Vagina (tissue), 2 donors: ENCODE measurements at regions not wholly inside any gene's neighbourhood (a gene's known extent, or its start where the extent isn't known, plus 50 kb on each side); places are given as distances from the start of the nearest gene placed in this dataset.

Experiments used
- DNase-seq, 2 donors: peaks; one replicate each; pipeline ENCODE4 v3.0.0-alpha.2; 2017; ENCODE audit errors: extremely low spot score in 2 of 2
- H3K27ac ChIP-seq: fragments of 200-600 bp; sonication (generic); one replicate; pipeline ENCODE4 v1.5.1; 2019
- H3K27me3 ChIP-seq: fragments of 200-600 bp; sonication (generic); one replicate; pipeline ENCODE4 v1.5.1; 2019
- H3K36me3 ChIP-seq, 2 donors: fragments of 200-600 bp; sonication (generic); one replicate each; pipeline ENCODE4 v1.5.1; 2017 to 2019
- H3K4me1 ChIP-seq: fragments of 200-600 bp; sonication (generic); one replicate; pipeline ENCODE4 v1.5.1; 2019
- H3K4me3 ChIP-seq, 2 donors: fragments of 200-600 bp; sonication (generic); 1 replicate in 1 of 2; 2 replicates in 1 of 2; pipeline ENCODE4 v1.5.1; 2016 to 2019
- H3K9me3 ChIP-seq: fragments of 200-600 bp; sonication (generic); one replicate; pipeline ENCODE4 v1.5.1; 2019
- CTCF ChIP-seq, 3 experiments: fragments of 450-650 bp in 2 of 3; fragments of 200-600 bp in 1 of 3; sonication (generic) in 1 of 3; IDR thresholded peaks; one replicate each; pipeline ENCODE4 v1.5.1; 2017 to 2019; ENCODE audit warnings: antibody characterized with exemption in 3 of 3, mild to moderate bottlenecking in 2 of 3, moderate library complexity in 2 of 3
- POLR2A ChIP-seq, 2 donors: fragments of 450-650 bp; IDR thresholded peaks; one replicate each; pipeline ENCODE4 v1.6.1; 2017; ENCODE audit warnings: antibody characterized with exemption in 2 of 2, mild to moderate bottlenecking in 2 of 2, moderate library complexity in 2 of 2
- POLR2AphosphoS5 ChIP-seq, 2 donors: sonication (generic); formaldehyde crosslinking; IDR thresholded peaks; one replicate each; pipeline ENCODE4 v1.9.0; 2017; ENCODE audit warnings: antibody characterized with exemption in 2 of 2, mild to moderate bottlenecking in 2 of 2, low read depth in 1 of 2; ENCODE audit not compliant: insufficient read depth in 1 of 2
- intact Hi-C: fragments of 100-400 bp; cut with DNase I; formaldehyde crosslinking; loops from one replicate; pipeline ENCODE4 v1.15.1; 2023

- Histone ChIP-seq H3K9me3 (no peaks in the 10 kb centered on the region), H3K27me3 (no peaks in the 10 kb centered on the region), H3K36me3 (no peaks in the 10 kb centered on the region), H3K4me3 (no peak overlapping the region), H3K27ac (no peak overlapping the region), H3K4me1 (no peaks in the 10 kb centered on the region)
- DNase-seq = no peak
- TF ChIP-seq POLR2AphosphoS5 (IDR thresholded peaks at IDR 0.05; ENCODE audit: insufficient read depth in 1 of 2, low read depth in 1 of 2) (no peak), POLR2A (IDR thresholded peaks at IDR 0.05) (no peak), CTCF (IDR thresholded peaks at IDR 0.05) (no peak)
- intact Hi-C loops = no loop called here
These were observed 99.7 kb upstream of the HIVEP1 start for GRCh38 chr6:11912420-11912819.

GRCh38 chr6:11911538-11911937 lies 100.6 kb upstream of the HIVEP1 start:
- no peaks in the 10 kb centered on the region for H3K27me3 ChIP-seq
- no peak for TF ChIP-seq CTCF (IDR thresholded peaks at IDR 0.05)
- no peak for TF ChIP-seq POLR2A (IDR thresholded peaks at IDR 0.05)
- TF ChIP-seq POLR2AphosphoS5 (IDR thresholded peaks at IDR 0.05; ENCODE audit: insufficient read depth in 1 of 2, low read depth in 1 of 2) = no peak
- DNase-seq = no peak
- H3K4me1 ChIP-seq = no peaks in the 10 kb centered on the region
- H3K9me3 ChIP-seq = no peaks in the 10 kb centered on the region
- H3K36me3 ChIP-seq = no peaks in the 10 kb centered on the region
- H3K27ac ChIP-seq = no peak overlapping the region
- intact Hi-C loops = no loop called here
- H3K4me3 ChIP-seq = no peak overlapping the region

GRCh38 chr6:11909696-11910132 lies 102.4 kb upstream of the HIVEP1 start:
- Histone ChIP-seq H3K36me3 (no peaks in the 10 kb centered on the region), H3K27me3 (no peaks in the 10 kb centered on the region), H3K4me1 (no peaks in the 10 kb centered on the region), H3K9me3 (no peaks in the 10 kb centered on the region), H3K27ac (no peak overlapping the region), H3K4me3 (no peak overlapping the region)
- intact Hi-C loops = no loop called here
- TF ChIP-seq POLR2A (IDR thresholded peaks at IDR 0.05) (no peak), CTCF (IDR thresholded peaks at IDR 0.05) (no peak), POLR2AphosphoS5 (IDR thresholded peaks at IDR 0.05; ENCODE audit: insufficient read depth in 1 of 2, low read depth in 1 of 2) (no peak)
- no peak for DNase-seq

GRCh38 chr6:11908436-11909105 lies 103.5 kb upstream of the HIVEP1 start:
- H3K4me3 ChIP-seq = no peak overlapping the region
- no peaks in the 10 kb centered on the region for H3K4me1 ChIP-seq
- no peak for DNase-seq
- H3K27me3 ChIP-seq = no peaks in the 10 kb centered on the region
- TF ChIP-seq POLR2A (IDR thresholded peaks at IDR 0.05) (no peak), POLR2AphosphoS5 (IDR thresholded peaks at IDR 0.05; ENCODE audit: insufficient read depth in 1 of 2, low read depth in 1 of 2) (no peak), CTCF (IDR thresholded peaks at IDR 0.05) (no peak)
- no peak overlapping the region for H3K27ac ChIP-seq
- H3K36me3 ChIP-seq = no peaks in the 10 kb centered on the region
- intact Hi-C loops = no loop called here
- no peaks in the 10 kb centered on the region for H3K9me3 ChIP-seq

GRCh38 chr6:11903645-11904044 lies 108.5 kb upstream of the HIVEP1 start:
- Histone ChIP-seq H3K27me3 (no peaks in the 10 kb centered on the region), H3K9me3 (no peaks in the 10 kb centered on the region), H3K36me3 (no peaks in the 10 kb centered on the region), H3K4me3 (no peak overlapping the region), H3K4me1 (no peaks in the 10 kb centered on the region), H3K27ac (no peak overlapping the region)
- no peak for DNase-seq
- TF ChIP-seq CTCF (IDR thresholded peaks at IDR 0.05) (no peak), POLR2AphosphoS5 (IDR thresholded peaks at IDR 0.05; ENCODE audit: insufficient read depth in 1 of 2, low read depth in 1 of 2) (no peak), POLR2A (IDR thresholded peaks at IDR 0.05) (no peak)
- intact Hi-C loops = no loop called here
